ENCODE measurements at regions not wholly inside any gene's neighbourhood (a gene's known extent, or its start where the extent isn't known, plus 50 kb on each side); places are given as distances from the start of the nearest gene placed in this dataset.
A peak's percentile ranks its signal among the peaks of the same experiment; 100 is the strongest.
"Not testable (repeated sequence)": the region's sequence is repeated elsewhere in the genome, so short reads cannot be mapped to it uniquely, and the experiment has no call there.

- Mint-ChIP-seq H3K27ac (no peak overlapping the region), H3K9me3 (ENCODE audit: low read depth) (no peaks in the 10 kb centered on the region), H3K4me1 (ENCODE audit: low read depth) (peaks cover 10% of the 10 kb centered on the region), H3K36me3 (no peaks in the 10 kb centered on the region), H3K4me3 (peak overlapping the region; percentile 59), H3K27me3 (no peaks in the 10 kb centered on the region)
These were observed 69.9 kb upstream of the SLC1A4 start for GRCh38 chr2:64919261-64919660.

GRCh38 chr2:64922482-64923384 is 66.5 kb upstream of the SLC1A4 start:
- Mint-ChIP-seq H3K9me3 (ENCODE audit: low read depth) (no peaks in the 10 kb centered on the region), H3K36me3 (no peaks in the 10 kb centered on the region), H3K4me1 (ENCODE audit: low read depth) (peaks cover 7% of the 10 kb centered on the region), H3K27me3 (no peaks in the 10 kb centered on the region), H3K27ac (no peak overlapping the region), H3K4me3 (no peak overlapping the region)

- Mint-ChIP-seq H3K36me3 (no peaks in the 10 kb centered on the region), H3K27ac (no peak overlapping the region), H3K27me3 (no peaks in the 10 kb centered on the region), H3K4me3 (no peak overlapping the region), H3K4me1 (ENCODE audit: low read depth) (peaks cover 5% of the 10 kb centered on the region), H3K9me3 (ENCODE audit: low read depth) (no peaks in the 10 kb centered on the region)
These were observed 65.9 kb upstream of the SLC1A4 start for GRCh38 chr2:64923385-64923710.

- H3K36me3 Mint-ChIP-seq: no peaks in the 10 kb centered on the region
- H3K27me3 Mint-ChIP-seq: no peaks in the 10 kb centered on the region
- H3K4me3 Mint-ChIP-seq: no peak overlapping the region
- no peaks in the 10 kb centered on the region for H3K9me3 Mint-ChIP-seq (ENCODE audit: low read depth)
- no peaks in the 10 kb centered on the region for H3K4me1 Mint-ChIP-seq (ENCODE audit: low read depth)
- no peak overlapping the region for H3K27ac Mint-ChIP-seq
These were observed 64.8 kb upstream of the SLC1A4 start for GRCh38 chr2:64924170-64924934.

- not testable (repeated sequence) for H3K4me3 Mint-ChIP-seq; H3K27ac Mint-ChIP-seq; H3K4me1 Mint-ChIP-seq (ENCODE audit: low read depth); H3K36me3 Mint-ChIP-seq; H3K27me3 Mint-ChIP-seq; H3K9me3 Mint-ChIP-seq (ENCODE audit: low read depth)
These were observed 63.1 kb upstream of the SLC1A4 start for GRCh38 chr2:64925930-64926722.

- no peaks in the 10 kb centered on the region for H3K9me3 Mint-ChIP-seq (ENCODE audit: low read depth)
- H3K4me1 Mint-ChIP-seq (ENCODE audit: low read depth): no peaks in the 10 kb centered on the region
- H3K27me3 Mint-ChIP-seq: no peaks in the 10 kb centered on the region
- H3K4me3 Mint-ChIP-seq: no peak overlapping the region
- H3K27ac Mint-ChIP-seq: no peak overlapping the region
- no peaks in the 10 kb centered on the region for H3K36me3 Mint-ChIP-seq
These were observed 60.4 kb upstream of the SLC1A4 start for GRCh38 chr2:64928813-64929212.

- Mint-ChIP-seq H3K4me1 (ENCODE audit: low read depth) (no peaks in the 10 kb centered on the region), H3K27me3 (no peaks in the 10 kb centered on the region), H3K27ac (no peak overlapping the region), H3K4me3 (no peak overlapping the region), H3K9me3 (ENCODE audit: low read depth) (no peaks in the 10 kb centered on the region), H3K36me3 (no peaks in the 10 kb centered on the region)
These were observed 59.9 kb upstream of the SLC1A4 start for GRCh38 chr2:64929333-64929732.

- Mint-ChIP-seq H3K9me3 (ENCODE audit: low read depth) (no peaks in the 10 kb centered on the region), H3K27ac (no peak overlapping the region), H3K27me3 (no peaks in the 10 kb centered on the region), H3K36me3 (no peaks in the 10 kb centered on the region), H3K4me1 (ENCODE audit: low read depth) (no peaks in the 10 kb centered on the region), H3K4me3 (no peak overlapping the region)
These were observed 58.9 kb upstream of the SLC1A4 start for GRCh38 chr2:64930258-64930671.

- Mint-ChIP-seq H3K9me3 (ENCODE audit: low read depth) (no peaks in the 10 kb centered on the region), H3K4me3 (no peak overlapping the region), H3K27ac (no peak overlapping the region), H3K36me3 (no peaks in the 10 kb centered on the region), H3K4me1 (ENCODE audit: low read depth) (no peaks in the 10 kb centered on the region), H3K27me3 (no peaks in the 10 kb centered on the region)
These were observed 57.7 kb upstream of the SLC1A4 start for GRCh38 chr2:64931246-64932115.

GRCh38 chr2:64932116-64932370 is 57.2 kb upstream of the SLC1A4 start:
- Mint-ChIP-seq H3K36me3 (no peaks in the 10 kb centered on the region), H3K27me3 (no peaks in the 10 kb centered on the region), H3K9me3 (ENCODE audit: low read depth) (no peaks in the 10 kb centered on the region), H3K27ac (no peak overlapping the region), H3K4me3 (no peak overlapping the region), H3K4me1 (ENCODE audit: low read depth) (no peaks in the 10 kb centered on the region)

GRCh38 chr2:64932371-64933216 is 56.6 kb upstream of the SLC1A4 start:
- Mint-ChIP-seq H3K27ac (no peak overlapping the region), H3K27me3 (no peaks in the 10 kb centered on the region), H3K36me3 (no peaks in the 10 kb centered on the region), H3K4me1 (ENCODE audit: low read depth) (no peaks in the 10 kb centered on the region), H3K4me3 (no peak overlapping the region), H3K9me3 (ENCODE audit: low read depth) (no peaks in the 10 kb centered on the region)

GRCh38 chr2:64934530-64934929 is 54.7 kb upstream of the SLC1A4 start:
- H3K27me3 Mint-ChIP-seq: no peaks in the 10 kb centered on the region
- H3K4me1 Mint-ChIP-seq (ENCODE audit: low read depth): peaks cover 3% of the 10 kb centered on the region
- no peak overlapping the region for H3K27ac Mint-ChIP-seq
- H3K4me3 Mint-ChIP-seq: no peak overlapping the region
- H3K9me3 Mint-ChIP-seq (ENCODE audit: low read depth): no peaks in the 10 kb centered on the region
- H3K36me3 Mint-ChIP-seq: no peaks in the 10 kb centered on the region

GRCh38 chr2:64936809-64937208 is 52.4 kb upstream of the SLC1A4 start:
- Mint-ChIP-seq H3K27ac (no peak overlapping the region), H3K27me3 (no peaks in the 10 kb centered on the region), H3K4me3 (no peak overlapping the region), H3K9me3 (ENCODE audit: low read depth) (no peaks in the 10 kb centered on the region), H3K4me1 (ENCODE audit: low read depth) (peaks cover 5% of the 10 kb centered on the region), H3K36me3 (no peaks in the 10 kb centered on the region)

- H3K4me3 Mint-ChIP-seq; H3K4me1 Mint-ChIP-seq (ENCODE audit: low read depth); H3K27ac Mint-ChIP-seq; H3K36me3 Mint-ChIP-seq; H3K9me3 Mint-ChIP-seq (ENCODE audit: low read depth); H3K27me3 Mint-ChIP-seq: not testable (repeated sequence)
These were observed 51.9 kb upstream of the SLC1A4 start for GRCh38 chr2:64937314-64937686.

Data from activated naive CD8-positive, alpha-beta T cell (primary cell).